Endothelial cell of umbilical vein (primary cell): ENCODE measurements at regions not wholly inside any gene's neighbourhood (a gene's known extent, or its start where the extent isn't known, plus 50 kb on each side); places are given as distances from the start of the nearest gene placed in this dataset.

Experiments
- BruUV-seq: library from RNA; stranded (reverse); fragments of 400-500 nt; replicated peaks from 2 replicates; lab custom pipeline; 2021; lab: Mats Ljungman, UMichigan
- CTCF ChIA-PET: fragments of 300-600, 350-600 bp; sonication (Branson Sonifier 250); formaldehyde crosslinking; loops from one replicate; lab custom pipeline; 2021; ENCODE audit warnings: antibody characterized with exemption, inconsistent platforms; lab: Charles Lee
- POLR2A ChIA-PET: fragments of 300-600, 350-600 bp; sonication (Branson Sonifier 250); formaldehyde crosslinking; loops from one replicate; lab custom pipeline; 2021; ENCODE audit warnings: antibody characterized with exemption, inconsistent platforms; lab: Charles Lee
- DNase-seq: peaks from one replicate; pipeline ENCODE4 v3.0.0-alpha.2; 2011; ENCODE audit warnings: low read depth, low spot score
- FAIRE-seq: peaks from 2 replicates; lab custom pipeline; 2011; peaks lifted over from hg19 to GRCh38; lab: Jason Lieb, UNC
- H2AFZ ChIP-seq: 2 replicates; pipeline ENCODE4 v1.6.0; 2012; ENCODE audit warnings: low read depth, low read length, control low read depth, inconsistent platforms
- H3K27ac ChIP-seq: 2 replicates; pipeline ENCODE4 v1.5.1; 2011; ENCODE audit warnings: low read depth, mild to moderate bottlenecking, control low read depth, low read length, moderate library complexity; ENCODE audit not compliant: insufficient read depth
- H3K27me3 ChIP-seq, 2 experiments: 2 replicates each; pipeline versions ENCODE4 v1.6.0 to v1.6.1; 2011; ENCODE audit warnings: low read length in 2 of 2, mixed read lengths in 1 of 2; ENCODE audit not compliant: control insufficient read depth in 2 of 2, insufficient read depth in 2 of 2
- H3K36me3 ChIP-seq, 2 experiments: 2 replicates in 1 of 2; 3 replicates in 1 of 2; pipeline ENCODE4 v1.5.1; 2011; ENCODE audit warnings: low read length in 2 of 2, mild to moderate bottlenecking in 1 of 2, moderate library complexity in 1 of 2; ENCODE audit not compliant: control insufficient read depth in 2 of 2, insufficient read depth in 2 of 2; ENCODE audit errors: extremely low read depth in 1 of 2
- H3K4me1 ChIP-seq: 3 replicates; pipeline ENCODE4 v1.5.1; 2011; ENCODE audit warnings: mild to moderate bottlenecking, low read length; ENCODE audit not compliant: control insufficient read depth, insufficient read depth; ENCODE audit errors: extremely low read depth
- H3K4me2 ChIP-seq: 2 replicates; pipeline ENCODE4 v1.6.1; 2011; ENCODE audit warnings: low read length, control low read depth, mixed read lengths; ENCODE audit not compliant: insufficient read depth
- H3K4me3 ChIP-seq, 3 experiments: fragments of 200-600 bp in 1 of 3; sonication (generic), shearing (Covaris generic) in 1 of 3; replicated peaks in 1 of 3; 2 replicates each; pipeline ENCODE4 v1.5.1; 2011 to 2016; ENCODE audit warnings: control low read depth in 3 of 3, low read length in 3 of 3, mild to moderate bottlenecking in 2 of 3, inconsistent platforms in 1 of 3, low read depth in 1 of 3, moderate library complexity in 1 of 3; ENCODE audit not compliant: insufficient read depth in 1 of 3
- H3K79me2 ChIP-seq: 2 replicates; pipeline ENCODE4 v1.6.0; 2012; ENCODE audit warnings: low read length, inconsistent platforms; ENCODE audit not compliant: control insufficient read depth, insufficient read depth
- H3K9ac ChIP-seq: replicated peaks from 2 replicates; pipeline ENCODE3; 2011; ENCODE audit warnings: low read length, control low read depth; ENCODE audit not compliant: insufficient read depth; ENCODE audit errors: extremely low read depth
- H3K9me1 ChIP-seq: replicated peaks from 3 replicates; pipeline ENCODE4 v1.6.0; 2011; ENCODE audit warnings: mild to moderate bottlenecking, low read length; ENCODE audit not compliant: control insufficient read depth, insufficient read depth; ENCODE audit errors: extremely low read depth
- H3K9me3 ChIP-seq: replicated peaks from 2 replicates; pipeline ENCODE4 v1.5.1; 2012; ENCODE audit warnings: low read length, inconsistent platforms; ENCODE audit not compliant: control insufficient read depth, insufficient read depth
- H4K20me1 ChIP-seq: replicated peaks from 2 replicates; pipeline ENCODE3; 2011; ENCODE audit warnings: mild to moderate bottlenecking, low read length; ENCODE audit not compliant: control insufficient read depth, insufficient read depth; ENCODE audit errors: extremely low read depth
- EZH2 ChIP-seq: IDR thresholded peaks from 2 replicates; pipeline ENCODE4 v1.6.1; 2012; ENCODE audit warnings: borderline replicate concordance, low read depth, mild to moderate bottlenecking, moderate library complexity, low read length, inconsistent platforms; ENCODE audit not compliant: severe bottlenecking
- FOS ChIP-seq: IDR thresholded peaks from 2 replicates; pipeline ENCODE4 v1.6.1; 2011; ENCODE audit warnings: mild to moderate bottlenecking, low read length, moderate library complexity, borderline replicate concordance; ENCODE audit not compliant: insufficient read depth
- GATA2 ChIP-seq: IDR thresholded peaks from 2 replicates; pipeline ENCODE4 v1.7.0; 2011; ENCODE audit warnings: low read depth, mild to moderate bottlenecking, moderate library complexity, mixed read lengths, low read length; ENCODE audit not compliant: insufficient read length, insufficient read depth
- JUN ChIP-seq: IDR thresholded peaks from 2 replicates; pipeline ENCODE4 v1.6.1; 2011; ENCODE audit warnings: borderline replicate concordance, low read depth; ENCODE audit not compliant: insufficient read length, insufficient read depth
- MAX ChIP-seq: IDR thresholded peaks from 2 replicates; pipeline ENCODE4 v1.6.1; 2011; ENCODE audit not compliant: insufficient read depth, insufficient read length
- MYC ChIP-seq: IDR thresholded peaks from one replicate; pipeline ENCODE4 v1.6.1; 2011; ENCODE audit warnings: mild to moderate bottlenecking, low read depth, low read length
- POLR2A ChIP-seq: IDR thresholded peaks from 2 replicates; pipeline ENCODE4 v1.6.1; 2012; ENCODE audit warnings: low read depth, mild to moderate bottlenecking, control low read depth, low read length
- dilution Hi-C: fragments of 300-500 bp; cut with MboI; formaldehyde crosslinking; loops from one replicate; pipeline ENCODE4 v1.15.0; 2019; ENCODE audit warnings: low sequenced_read_pairs; ENCODE audit not compliant: extremely low pct_ligation_motif_present
- intact Hi-C: fragments of 100-400 bp; cut with micrococcal nuclease; formaldehyde crosslinking; loops from one replicate; pipeline ENCODE4 v1.10.0; 2022
- TF ChIP-seq, protein P1 (sequence below), 2 donors: IDR thresholded peaks; 1 replicate in 1 of 2; 2 replicates in 1 of 2; pipeline ENCODE4 v1.5.1; 2011; ENCODE audit warnings: low read length in 2 of 2, mild to moderate bottlenecking in 2 of 2, moderate library complexity in 2 of 2, control low read depth in 1 of 2, inconsistent platforms in 1 of 2, low read depth in 1 of 2; ENCODE audit not compliant: insufficient read depth in 1 of 2; ENCODE audit errors: extremely low read depth in 1 of 2

DNA sequence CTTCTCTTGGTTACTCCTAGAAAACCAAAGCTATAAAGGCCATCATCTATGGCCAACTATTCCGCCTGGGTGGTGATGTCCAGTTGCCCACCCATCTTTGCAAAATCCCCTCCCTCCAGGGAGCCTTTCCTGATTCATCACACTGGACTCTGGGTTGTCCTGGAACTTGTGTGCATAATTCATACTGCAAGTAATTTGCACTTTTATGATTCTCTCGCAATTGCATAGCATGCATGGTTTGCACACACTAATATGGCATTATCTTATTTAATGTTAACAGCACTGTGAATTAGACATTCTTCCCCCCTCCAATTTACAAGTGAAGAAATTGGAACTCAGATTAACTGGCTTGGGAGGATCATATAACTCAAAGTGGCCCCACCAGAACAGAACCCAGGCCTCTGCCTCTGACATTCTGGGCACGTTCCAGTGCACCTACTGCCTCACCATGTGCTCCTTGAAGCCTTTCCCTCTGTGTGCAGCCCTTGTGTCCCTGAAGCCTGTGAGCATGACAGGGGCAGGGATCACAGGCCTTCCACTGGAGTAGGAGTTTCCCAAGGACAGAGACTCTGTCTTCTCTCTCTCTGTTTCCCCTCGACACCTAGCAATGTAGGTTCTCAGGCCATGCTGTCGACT is 98.9 kb upstream of the IPO9 start:
- FAIRE-seq, result no peak
- DNase-seq, result no peak
- Histone ChIP-seq H3K9ac (no peak overlapping the region), H3K79me2 (peaks cover 40% of the 10 kb centered on the region), H3K4me2 (no peak overlapping the region), H3K36me3 (no peaks in the 10 kb centered on the region), H3K9me3 (no peaks in the 10 kb centered on the region), H3K4me1 (peaks cover under 1% of the 10 kb centered on the region), H3K27me3 (no peaks in the 10 kb centered on the region), H3K9me1 (no peaks in the 10 kb centered on the region), H2AFZ (no peak overlapping the region), H3K4me3 (no peak overlapping the region), H4K20me1 (no peaks in the 10 kb centered on the region), H3K27ac (no peak overlapping the region)
- dilution Hi-C loops, result no loop called here
- TF ChIP-seq, protein P1, sequence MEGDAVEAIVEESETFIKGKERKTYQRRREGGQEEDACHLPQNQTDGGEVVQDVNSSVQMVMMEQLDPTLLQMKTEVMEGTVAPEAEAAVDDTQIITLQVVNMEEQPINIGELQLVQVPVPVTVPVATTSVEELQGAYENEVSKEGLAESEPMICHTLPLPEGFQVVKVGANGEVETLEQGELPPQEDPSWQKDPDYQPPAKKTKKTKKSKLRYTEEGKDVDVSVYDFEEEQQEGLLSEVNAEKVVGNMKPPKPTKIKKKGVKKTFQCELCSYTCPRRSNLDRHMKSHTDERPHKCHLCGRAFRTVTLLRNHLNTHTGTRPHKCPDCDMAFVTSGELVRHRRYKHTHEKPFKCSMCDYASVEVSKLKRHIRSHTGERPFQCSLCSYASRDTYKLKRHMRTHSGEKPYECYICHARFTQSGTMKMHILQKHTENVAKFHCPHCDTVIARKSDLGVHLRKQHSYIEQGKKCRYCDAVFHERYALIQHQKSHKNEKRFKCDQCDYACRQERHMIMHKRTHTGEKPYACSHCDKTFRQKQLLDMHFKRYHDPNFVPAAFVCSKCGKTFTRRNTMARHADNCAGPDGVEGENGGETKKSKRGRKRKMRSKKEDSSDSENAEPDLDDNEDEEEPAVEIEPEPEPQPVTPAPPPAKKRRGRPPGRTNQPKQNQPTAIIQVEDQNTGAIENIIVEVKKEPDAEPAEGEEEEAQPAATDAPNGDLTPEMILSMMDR (IDR thresholded peaks at IDR 0.05; ENCODE audit: extremely low read depth in 1 of 2, insufficient read depth in 1 of 2, low read depth in 1 of 2, low read length in 2 of 2), result no peak
- TF ChIP-seq MAX (no peak), POLR2A (no peak), FOS (no peak), GATA2 (no peak), JUN (no peak), EZH2 (no peak), MYC (no peak)
- CTCF ChIA-PET, result interaction anchor here (1.0 to 2.9 kb wide), 4 partner anchors 10 to 63 kb away, joined by 3 to 15 read pairs (median 4); no protein-coding TSS in a partner anchor
- POLR2A ChIA-PET, result no interaction called here
- intact Hi-C loops, result no loop called here
- no TSS peak for BruUV-seq
